Neural cell (in vitro differentiated cells): ENCODE measurements at regions not wholly inside any gene's neighbourhood (a gene's known extent, or its start where the extent isn't known, plus 50 kb on each side); places are given as distances from the start of the nearest gene placed in this dataset.

Experiments
- H2AFZ ChIP-seq: fragments of 200-600, 300-800 bp; sonication (generic), shearing (Covaris generic); 2 replicates; pipeline ENCODE4 v1.6.0; 2014; ENCODE audit warnings: low read depth, mild to moderate bottlenecking, antibody characterized with exemption, low read length, moderate library complexity
- H3F3A ChIP-seq: fragments of 200-600 bp; shearing (Covaris generic); 2 replicates; pipeline ENCODE4 v1.6.1; 2016; ENCODE audit warnings: mild to moderate bottlenecking, moderate library complexity, mixed read lengths, antibody characterized with exemption, low read length; ENCODE audit not compliant: insufficient read depth, poor library complexity, severe bottlenecking
- H3K27ac ChIP-seq: fragments of 200-600, 300-800 bp; sonication (generic), shearing (Covaris generic); 2 replicates; pipeline ENCODE4 v1.5.1; 2014; ENCODE audit warnings: mild to moderate bottlenecking, low read length, moderate library complexity
- H3K27me3 ChIP-seq: fragments of 300-800, 200-600 bp; sonication (generic), shearing (Covaris generic); 2 replicates; pipeline ENCODE4 v1.6.0; 2014; ENCODE audit warnings: mild to moderate bottlenecking, low read depth, low read length, moderate library complexity; ENCODE audit not compliant: insufficient read depth
- H3K36me3 ChIP-seq: fragments of 300-800, 200-600 bp; sonication (generic), shearing (Covaris generic); 2 replicates; pipeline ENCODE4 v1.5.1; 2014; ENCODE audit warnings: mild to moderate bottlenecking, antibody characterized with exemption, low read length, moderate library complexity; ENCODE audit not compliant: insufficient read depth
- H3K4me2 ChIP-seq: fragments of 300-800, 200-600 bp; sonication (generic), shearing (Covaris generic); 2 replicates; pipeline ENCODE4 v1.6.0; 2014; ENCODE audit warnings: mild to moderate bottlenecking, low read length
- H3K4me3 ChIP-seq: fragments of 300-800, 200-600 bp; sonication (generic), shearing (Covaris generic); 2 replicates; pipeline ENCODE4 v1.5.1; 2014; ENCODE audit warnings: mild to moderate bottlenecking, low read length, moderate library complexity
- H3K79me2 ChIP-seq: fragments of 200-600 bp; shearing (Covaris generic); replicated peaks from 2 replicates; pipeline ENCODE4 v1.6.0; 2014; ENCODE audit warnings: mild to moderate bottlenecking, low read length, moderate library complexity; ENCODE audit not compliant: insufficient read depth
- H3K9ac ChIP-seq: fragments of 300-800, 200-600 bp; sonication (generic), shearing (Covaris generic); 2 replicates; pipeline ENCODE4 v1.6.1; 2016; ENCODE audit warnings: mild to moderate bottlenecking, low read length, mixed read lengths
- H3K9me2 ChIP-seq: fragments of 200-600 bp; shearing (Covaris generic); 2 replicates; pipeline ENCODE4 v1.6.1; 2016; ENCODE audit warnings: mild to moderate bottlenecking, low read length, mixed read lengths; ENCODE audit not compliant: insufficient read depth
- H3K9me3 ChIP-seq: fragments of 200-600, 300-800 bp; sonication (generic), shearing (Covaris generic); 2 replicates; pipeline ENCODE4 v1.6.1; 2016; ENCODE audit warnings: mild to moderate bottlenecking, mixed run types, low read length, moderate library complexity, mixed read lengths
- H4K20me1 ChIP-seq: fragments of 200-600 bp; shearing (Covaris generic); 2 replicates; pipeline ENCODE4 v1.6.1; 2016; ENCODE audit warnings: mild to moderate bottlenecking, mixed run types; ENCODE audit not compliant: insufficient read depth
- EP300 ChIP-seq: fragments of 450-650 bp; conservative IDR thresholded peaks from 2 replicates; pipeline ENCODE4 v1.6.1; 2014; ENCODE audit warnings: antibody characterized with exemption, mild to moderate bottlenecking, moderate library complexity; ENCODE audit not compliant: poor library complexity, severe bottlenecking
- EZH2 ChIP-seq: fragments of 200-600, 300-800 bp; shearing (Covaris generic), sonication (generic); IDR thresholded peaks from 2 replicates; pipeline ENCODE4 v1.6.1; 2014; ENCODE audit warnings: antibody characterized with exemption, low read length, borderline replicate concordance, mild to moderate bottlenecking; ENCODE audit not compliant: insufficient read depth, poor library complexity, severe bottlenecking
- MXI1 ChIP-seq: fragments of 450-650 bp; conservative IDR thresholded peaks from 2 replicates; pipeline ENCODE4 v1.6.1; 2014; ENCODE audit warnings: antibody characterized with exemption, mild to moderate bottlenecking; ENCODE audit not compliant: poor library complexity, severe bottlenecking
- POLR2AphosphoS5 ChIP-seq: IDR thresholded peaks from 2 replicates; pipeline ENCODE4 v1.6.1; 2012
- RAD21 ChIP-seq: fragments of 450-650 bp; conservative IDR thresholded peaks from 2 replicates; pipeline ENCODE4 v1.6.1; 2014; ENCODE audit warnings: antibody characterized with exemption, mild to moderate bottlenecking, moderate library complexity
- SMC3 ChIP-seq: fragments of 450-650 bp; conservative IDR thresholded peaks from 2 replicates; pipeline ENCODE4 v1.6.1; 2014; ENCODE audit warnings: antibody characterized with exemption, mild to moderate bottlenecking, moderate library complexity; ENCODE audit not compliant: poor library complexity
- TAF1 ChIP-seq: IDR thresholded peaks from 2 replicates; pipeline ENCODE4 v1.6.1; 2012; ENCODE audit warnings: low read depth
- TF ChIP-seq, protein P1 (sequence below): IDR thresholded peaks from 2 replicates; pipeline ENCODE4 v1.6.1; 2012; ENCODE audit warnings: borderline replicate concordance
- TF ChIP-seq, protein P2 (sequence below): fragments of 450-650 bp; IDR thresholded peaks from 2 replicates; pipeline ENCODE4 v1.5.1; 2014; ENCODE audit warnings: antibody characterized with exemption, mild to moderate bottlenecking, moderate library complexity; ENCODE audit not compliant: poor library complexity, severe bottlenecking

DNA sequence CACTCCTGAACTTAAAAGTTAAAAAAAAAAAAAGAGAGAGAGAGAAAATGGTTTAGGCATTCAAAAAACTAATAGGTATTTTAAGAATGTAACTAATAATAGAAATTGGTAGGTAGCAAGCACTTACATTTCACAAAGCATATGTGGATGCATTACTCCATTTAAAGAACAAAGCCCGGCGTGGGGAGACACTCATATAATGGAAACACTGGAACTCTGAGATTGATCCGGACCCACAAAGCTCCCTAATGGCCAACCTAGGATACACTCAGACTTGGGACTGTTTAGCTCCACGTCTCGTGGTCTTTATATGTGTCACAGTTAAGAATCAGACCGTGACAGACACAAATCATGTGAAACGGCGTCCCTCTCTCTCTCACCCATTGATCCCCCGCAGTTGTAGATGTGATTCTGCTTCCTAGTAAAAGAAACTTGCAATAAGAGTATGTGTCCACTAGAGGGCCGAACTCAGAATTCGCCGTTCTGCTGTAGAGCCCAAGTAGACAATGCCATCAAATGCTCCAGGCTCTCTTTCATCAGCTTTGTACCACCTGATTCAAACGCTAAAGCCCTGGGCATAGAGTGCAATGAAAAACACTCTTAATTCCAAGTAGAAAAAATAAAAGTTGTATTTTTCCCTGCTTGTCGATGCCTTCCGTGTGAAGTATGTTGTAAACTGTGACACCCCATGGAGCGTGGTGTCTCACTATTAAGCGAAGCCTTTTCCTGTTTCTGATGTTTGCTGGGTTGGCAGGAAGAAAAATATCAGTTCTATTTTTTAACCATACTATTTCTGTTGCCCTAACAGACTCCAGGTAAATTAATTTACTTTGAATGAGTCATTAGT, 429.0 kb upstream of the MTPN start:
- no peaks in the 10 kb centered on the region for H3K79me2 ChIP-seq
- H3K27me3 ChIP-seq: no peaks in the 10 kb centered on the region
- H4K20me1 ChIP-seq: no peaks in the 10 kb centered on the region
- no peak overlapping the region for H3K4me3 ChIP-seq
- no peaks in the 10 kb centered on the region for H3K36me3 ChIP-seq
- no peaks in the 10 kb centered on the region for H3K9me3 ChIP-seq
- TF ChIP-seq SMC3 (peak; percentile 84), TAF1 (no peak), EZH2 (no peak), EP300 (no peak), POLR2AphosphoS5 (no peak), RAD21 (peak; percentile 78), MXI1 (no peak)
- TF ChIP-seq, protein P1, sequence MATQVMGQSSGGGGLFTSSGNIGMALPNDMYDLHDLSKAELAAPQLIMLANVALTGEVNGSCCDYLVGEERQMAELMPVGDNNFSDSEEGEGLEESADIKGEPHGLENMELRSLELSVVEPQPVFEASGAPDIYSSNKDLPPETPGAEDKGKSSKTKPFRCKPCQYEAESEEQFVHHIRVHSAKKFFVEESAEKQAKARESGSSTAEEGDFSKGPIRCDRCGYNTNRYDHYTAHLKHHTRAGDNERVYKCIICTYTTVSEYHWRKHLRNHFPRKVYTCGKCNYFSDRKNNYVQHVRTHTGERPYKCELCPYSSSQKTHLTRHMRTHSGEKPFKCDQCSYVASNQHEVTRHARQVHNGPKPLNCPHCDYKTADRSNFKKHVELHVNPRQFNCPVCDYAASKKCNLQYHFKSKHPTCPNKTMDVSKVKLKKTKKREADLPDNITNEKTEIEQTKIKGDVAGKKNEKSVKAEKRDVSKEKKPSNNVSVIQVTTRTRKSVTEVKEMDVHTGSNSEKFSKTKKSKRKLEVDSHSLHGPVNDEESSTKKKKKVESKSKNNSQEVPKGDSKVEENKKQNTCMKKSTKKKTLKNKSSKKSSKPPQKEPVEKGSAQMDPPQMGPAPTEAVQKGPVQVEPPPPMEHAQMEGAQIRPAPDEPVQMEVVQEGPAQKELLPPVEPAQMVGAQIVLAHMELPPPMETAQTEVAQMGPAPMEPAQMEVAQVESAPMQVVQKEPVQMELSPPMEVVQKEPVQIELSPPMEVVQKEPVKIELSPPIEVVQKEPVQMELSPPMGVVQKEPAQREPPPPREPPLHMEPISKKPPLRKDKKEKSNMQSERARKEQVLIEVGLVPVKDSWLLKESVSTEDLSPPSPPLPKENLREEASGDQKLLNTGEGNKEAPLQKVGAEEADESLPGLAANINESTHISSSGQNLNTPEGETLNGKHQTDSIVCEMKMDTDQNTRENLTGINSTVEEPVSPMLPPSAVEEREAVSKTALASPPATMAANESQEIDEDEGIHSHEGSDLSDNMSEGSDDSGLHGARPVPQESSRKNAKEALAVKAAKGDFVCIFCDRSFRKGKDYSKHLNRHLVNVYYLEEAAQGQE: no peak
- TF ChIP-seq, protein P2, sequence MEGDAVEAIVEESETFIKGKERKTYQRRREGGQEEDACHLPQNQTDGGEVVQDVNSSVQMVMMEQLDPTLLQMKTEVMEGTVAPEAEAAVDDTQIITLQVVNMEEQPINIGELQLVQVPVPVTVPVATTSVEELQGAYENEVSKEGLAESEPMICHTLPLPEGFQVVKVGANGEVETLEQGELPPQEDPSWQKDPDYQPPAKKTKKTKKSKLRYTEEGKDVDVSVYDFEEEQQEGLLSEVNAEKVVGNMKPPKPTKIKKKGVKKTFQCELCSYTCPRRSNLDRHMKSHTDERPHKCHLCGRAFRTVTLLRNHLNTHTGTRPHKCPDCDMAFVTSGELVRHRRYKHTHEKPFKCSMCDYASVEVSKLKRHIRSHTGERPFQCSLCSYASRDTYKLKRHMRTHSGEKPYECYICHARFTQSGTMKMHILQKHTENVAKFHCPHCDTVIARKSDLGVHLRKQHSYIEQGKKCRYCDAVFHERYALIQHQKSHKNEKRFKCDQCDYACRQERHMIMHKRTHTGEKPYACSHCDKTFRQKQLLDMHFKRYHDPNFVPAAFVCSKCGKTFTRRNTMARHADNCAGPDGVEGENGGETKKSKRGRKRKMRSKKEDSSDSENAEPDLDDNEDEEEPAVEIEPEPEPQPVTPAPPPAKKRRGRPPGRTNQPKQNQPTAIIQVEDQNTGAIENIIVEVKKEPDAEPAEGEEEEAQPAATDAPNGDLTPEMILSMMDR: peak; percentile 83
- no peak overlapping the region for H3K4me2 ChIP-seq
- no peak overlapping the region for H3K27ac ChIP-seq
- no peaks in the 10 kb centered on the region for H3K9me2 ChIP-seq
- H3K9ac ChIP-seq: no peak overlapping the region
- no peaks in the 10 kb centered on the region for H3F3A ChIP-seq
- no peak overlapping the region for H2AFZ ChIP-seq

DNA sequence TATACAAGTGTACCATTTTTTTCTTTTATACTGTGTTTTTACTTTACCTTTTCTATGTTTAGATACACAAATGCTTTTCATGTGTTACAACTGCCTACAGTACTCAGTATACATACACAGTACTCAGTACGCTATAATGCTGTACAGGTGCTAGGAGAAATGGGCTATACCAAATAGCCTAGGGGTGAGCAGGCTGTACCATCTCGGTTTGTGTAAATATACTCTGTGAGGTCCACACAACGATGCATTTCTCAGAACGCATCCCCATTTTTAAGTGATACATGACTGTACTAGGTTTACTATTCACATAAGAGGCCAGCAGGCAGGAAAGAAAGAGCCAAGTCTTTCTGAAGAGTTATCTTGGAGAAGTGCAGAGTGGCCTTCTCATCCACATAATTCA, 426.4 kb upstream of the MTPN start:
- Histone ChIP-seq H4K20me1 (no peaks in the 10 kb centered on the region), H3K27me3 (no peaks in the 10 kb centered on the region), H3K4me3 (no peak overlapping the region), H3K79me2 (no peaks in the 10 kb centered on the region), H3K9ac (no peak overlapping the region), H3K9me2 (no peaks in the 10 kb centered on the region), H3K9me3 (no peaks in the 10 kb centered on the region), H3F3A (no peaks in the 10 kb centered on the region), H2AFZ (no peak overlapping the region), H3K4me2 (no peak overlapping the region), H3K27ac (no peak overlapping the region), H3K36me3 (no peaks in the 10 kb centered on the region)
- TF ChIP-seq EP300 (no peak), TAF1 (no peak), RAD21 (no peak), POLR2AphosphoS5 (no peak), MXI1 (no peak), EZH2 (no peak), SMC3 (no peak)
- TF ChIP-seq, protein P2: no peak
- TF ChIP-seq, protein P1: no peak
